HFFc6 (cell line): ENCODE measurements at regions not wholly inside any gene's neighbourhood (a gene's known extent, or its start where the extent isn't known, plus 50 kb on each side); places are given as distances from the start of the nearest gene placed in this dataset.
A peak's percentile ranks its signal among the peaks of the same experiment; 100 is the strongest.

Experiments
- DNase-seq: peaks from one replicate; pipeline ENCODE4 v3.0.0-alpha.2; 2018
- H3K27ac Mint-ChIP-seq: 2 replicates; pipeline ENCODE4 v1.8.0; 2020; ENCODE audit warnings: mild to moderate bottlenecking, mixed read lengths
- H3K27me3 Mint-ChIP-seq: 2 replicates; pipeline ENCODE4 v1.8.0; 2021; ENCODE audit warnings: mild to moderate bottlenecking, moderate library complexity, mixed read lengths; ENCODE audit not compliant: insufficient read depth
- H3K36me3 Mint-ChIP-seq: 2 replicates; pipeline ENCODE4 v1.8.0; 2021; ENCODE audit warnings: low read depth, mixed read lengths
- H3K4me1 Mint-ChIP-seq: 2 replicates; pipeline ENCODE4 v1.8.0; 2020; ENCODE audit warnings: low read depth, mixed read lengths
- H3K4me3 Mint-ChIP-seq: 2 replicates; pipeline ENCODE4 v1.8.0; 2020; ENCODE audit warnings: mild to moderate bottlenecking, moderate library complexity, mixed read lengths
- H3K9me3 Mint-ChIP-seq: 2 replicates; pipeline ENCODE4 v1.8.0; 2020; ENCODE audit warnings: mild to moderate bottlenecking, mixed read lengths
- TF ChIP-seq, protein P1 (sequence below): fragments of 200-600 bp; sonication (generic); IDR thresholded peaks from 2 replicates; pipeline ENCODE4 v1.5.0; 2021; ENCODE audit warnings: antibody characterized with exemption, mild to moderate bottlenecking

GRCh38 chr15:36498401-36498800 is 81.0 kb upstream of the CDIN1 start:
- Mint-ChIP-seq H3K4me1 (peaks cover 50% of the 10 kb centered on the region), H3K4me3 (no peak overlapping the region), H3K36me3 (no peaks in the 10 kb centered on the region; the same call in 1 of the 2 replicates), H3K27ac (no peak overlapping the region), H3K9me3 (no peaks in the 10 kb centered on the region), H3K27me3 (no peaks in the 10 kb centered on the region; the same call in 1 of the 2 replicates)
- TF ChIP-seq, protein P1, sequence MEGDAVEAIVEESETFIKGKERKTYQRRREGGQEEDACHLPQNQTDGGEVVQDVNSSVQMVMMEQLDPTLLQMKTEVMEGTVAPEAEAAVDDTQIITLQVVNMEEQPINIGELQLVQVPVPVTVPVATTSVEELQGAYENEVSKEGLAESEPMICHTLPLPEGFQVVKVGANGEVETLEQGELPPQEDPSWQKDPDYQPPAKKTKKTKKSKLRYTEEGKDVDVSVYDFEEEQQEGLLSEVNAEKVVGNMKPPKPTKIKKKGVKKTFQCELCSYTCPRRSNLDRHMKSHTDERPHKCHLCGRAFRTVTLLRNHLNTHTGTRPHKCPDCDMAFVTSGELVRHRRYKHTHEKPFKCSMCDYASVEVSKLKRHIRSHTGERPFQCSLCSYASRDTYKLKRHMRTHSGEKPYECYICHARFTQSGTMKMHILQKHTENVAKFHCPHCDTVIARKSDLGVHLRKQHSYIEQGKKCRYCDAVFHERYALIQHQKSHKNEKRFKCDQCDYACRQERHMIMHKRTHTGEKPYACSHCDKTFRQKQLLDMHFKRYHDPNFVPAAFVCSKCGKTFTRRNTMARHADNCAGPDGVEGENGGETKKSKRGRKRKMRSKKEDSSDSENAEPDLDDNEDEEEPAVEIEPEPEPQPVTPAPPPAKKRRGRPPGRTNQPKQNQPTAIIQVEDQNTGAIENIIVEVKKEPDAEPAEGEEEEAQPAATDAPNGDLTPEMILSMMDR, result no peak
- no peak for DNase-seq

- no peak for DNase-seq
- H3K4me3 Mint-ChIP-seq, result no peak overlapping the region
- no peaks in the 10 kb centered on the region for H3K9me3 Mint-ChIP-seq
- TF ChIP-seq, protein P1, result no peak
- H3K27me3 Mint-ChIP-seq, result no peaks in the 10 kb centered on the region
- no peak overlapping the region; the same call in 1 of the 2 replicates for H3K27ac Mint-ChIP-seq
- peaks cover 53% of the 10 kb centered on the region for H3K4me1 Mint-ChIP-seq
- no peaks in the 10 kb centered on the region; the same call in 1 of the 2 replicates for H3K36me3 Mint-ChIP-seq
Measured at GRCh38 chr15:36498916-36499315, 80.5 kb upstream of the CDIN1 start.

DNA sequence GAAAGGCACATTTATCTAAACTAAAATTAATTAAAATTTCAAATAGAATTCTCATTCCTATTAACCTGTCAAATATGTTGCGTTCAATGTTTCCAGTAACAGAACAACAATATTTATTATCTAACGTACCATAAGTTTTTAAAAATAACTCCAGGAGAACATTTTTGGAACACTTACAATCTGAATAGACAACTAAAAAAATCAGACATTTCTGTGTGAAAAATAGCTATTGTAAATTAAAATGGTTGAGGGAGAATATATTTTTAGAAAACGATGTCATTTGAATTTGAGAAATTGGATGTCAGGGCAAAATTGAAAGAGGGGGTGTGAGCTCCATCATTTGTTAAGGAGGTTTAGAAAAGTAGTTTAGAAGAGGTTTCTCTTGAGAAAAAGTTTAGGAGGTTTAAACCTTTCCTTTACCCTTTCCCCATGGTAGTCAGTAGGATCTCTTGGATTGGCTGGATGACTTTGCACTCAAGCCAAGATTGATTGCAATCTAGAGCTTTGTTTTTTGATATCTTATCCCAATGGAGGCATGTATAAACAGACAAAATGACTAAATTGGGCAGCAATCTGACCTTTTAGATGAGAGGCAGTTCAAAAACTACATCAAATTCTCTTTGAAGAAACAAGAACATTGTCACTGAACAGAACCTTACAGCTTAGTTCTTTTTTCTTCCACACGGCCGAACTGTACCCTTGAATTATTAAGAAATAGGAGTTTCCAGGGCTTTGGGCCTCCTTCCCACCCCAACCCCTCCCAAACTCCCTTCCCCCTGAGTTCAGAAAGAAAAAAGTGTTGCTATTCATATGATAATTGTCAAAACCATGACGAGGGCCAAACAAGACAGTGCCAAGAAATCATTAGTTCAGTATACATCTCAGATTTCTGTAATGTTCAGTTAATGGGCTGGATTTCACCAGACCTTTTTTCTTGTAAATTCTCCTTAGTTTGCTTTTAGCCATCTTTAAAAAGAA is 79.7 kb upstream of the CDIN1 start:
- DNase-seq, result no peak
- H3K9me3 Mint-ChIP-seq, result no peaks in the 10 kb centered on the region
- peaks cover 55% of the 10 kb centered on the region for H3K4me1 Mint-ChIP-seq
- no peaks in the 10 kb centered on the region for H3K27me3 Mint-ChIP-seq
- peak overlapping the region; percentile 55 for H3K27ac Mint-ChIP-seq
- H3K36me3 Mint-ChIP-seq, result no peaks in the 10 kb centered on the region; the same call in 1 of the 2 replicates
- TF ChIP-seq, protein P1, result no peak
- 0 out of 2 replicates have a peak overlapping the region, but pooled peaks have one; percentile 12 for H3K4me3 Mint-ChIP-seq

DNA sequence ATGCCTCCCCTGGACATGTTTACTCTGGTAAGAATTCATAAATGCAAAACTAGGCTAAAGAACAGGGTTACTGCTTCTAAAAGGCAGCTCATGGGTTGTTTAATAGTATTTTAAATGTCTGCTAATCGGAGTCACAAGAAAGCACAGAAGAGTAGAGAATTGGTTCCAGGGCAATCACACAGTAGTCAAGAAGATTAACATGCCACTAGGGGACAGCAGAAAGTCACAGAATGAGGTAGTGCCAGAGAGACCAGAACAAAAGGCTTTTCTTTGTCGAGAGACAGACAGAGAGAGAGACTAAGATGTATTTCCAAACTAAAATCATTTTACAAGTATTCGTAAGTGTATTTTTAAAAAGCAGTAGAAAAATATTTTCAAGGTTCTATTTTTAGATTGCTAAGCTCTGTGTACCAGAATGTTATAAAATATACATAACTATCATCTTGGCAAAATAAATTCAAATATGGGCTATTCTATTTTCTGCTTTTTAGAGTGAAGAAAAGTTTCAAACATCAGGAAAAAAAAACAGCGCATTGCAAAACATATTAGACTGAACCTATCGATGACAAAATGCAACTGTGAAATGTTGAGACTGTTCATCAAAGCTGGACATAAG is 78.3 kb upstream of the CDIN1 start:
- peaks cover 55% of the 10 kb centered on the region for H3K4me1 Mint-ChIP-seq
- peak overlapping the region; percentile 56 for H3K27ac Mint-ChIP-seq

DNA sequence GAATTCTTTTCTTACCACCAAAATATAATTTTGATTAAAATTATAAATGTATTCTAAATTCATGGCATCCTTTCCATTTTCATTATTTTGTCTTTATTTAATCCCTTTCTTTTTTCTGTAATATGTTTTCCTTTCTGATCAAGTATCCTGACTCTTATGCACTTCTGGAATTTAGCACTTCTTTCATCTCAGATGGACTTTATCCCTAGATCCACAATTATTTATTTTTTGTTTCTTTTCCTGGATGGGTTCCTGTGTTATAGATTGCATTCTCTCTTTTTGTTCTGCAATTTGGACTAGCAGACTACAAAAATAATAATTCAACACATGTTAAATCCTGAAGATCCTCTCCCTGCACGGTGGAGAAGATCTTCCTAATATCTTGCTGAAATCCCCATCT is 76.9 kb upstream of the CDIN1 start:
- TF ChIP-seq, protein P1, result no peak
- Mint-ChIP-seq H3K4me1 (peaks cover 55% of the 10 kb centered on the region), H3K9me3 (no peaks in the 10 kb centered on the region), H3K4me3 (no peak overlapping the region), H3K27me3 (no peaks in the 10 kb centered on the region), H3K27ac (no peak overlapping the region), H3K36me3 (no peaks in the 10 kb centered on the region)
- DNase-seq, result no peak

More for the DNA sequence above, 78.3 kb upstream of the CDIN1 start:
- DNase-seq, result peak; percentile 68
- H3K27me3 Mint-ChIP-seq, result no peaks in the 10 kb centered on the region
- TF ChIP-seq, protein P1, result peak; percentile 88
- H3K9me3 Mint-ChIP-seq, result no peaks in the 10 kb centered on the region
- H3K4me3 Mint-ChIP-seq, result no peak overlapping the region
- no peaks in the 10 kb centered on the region for H3K36me3 Mint-ChIP-seq
